GM23338 (cell line): ENCODE measurements at regions not wholly inside any gene's neighbourhood (a gene's known extent, or its start where the extent isn't known, plus 50 kb on each side); places are given as distances from the start of the nearest gene placed in this dataset.

Source experiments
- CREB1 ChIP-seq: fragments of 250-450 bp; sonication (Bioruptor Pico); IDR thresholded peaks from 2 replicates; pipeline ENCODE4 v1.5.0; 2020; ENCODE audit warnings: low read depth, mild to moderate bottlenecking, moderate library complexity
- CTCF ChIP-seq, 2 experiments: fragments of 200-600 bp in 1 of 2; sonication (generic) in 1 of 2; conservative IDR thresholded peaks; 2 replicates each; pipeline versions ENCODE4 v1.5.1 to v1.6.1; 2016 to 2017; ENCODE audit warnings: antibody characterized with exemption in 2 of 2, low read depth in 2 of 2, mild to moderate bottlenecking in 2 of 2, moderate library complexity in 1 of 2
- ETS1 ChIP-seq: IDR thresholded peaks from 2 replicates; pipeline ENCODE4 v1.6.1; 2016; ENCODE audit warnings: antibody characterized with exemption
- EZH2phosphoT487 ChIP-seq: fragments of 200-600 bp; sonication (generic); IDR thresholded peaks from one replicate; pipeline ENCODE4 v1.8.1; 2018; ENCODE audit warnings: antibody characterized with exemption; ENCODE audit not compliant: unreplicated experiment
- JUNB ChIP-seq: IDR thresholded peaks from one replicate; pipeline ENCODE4 v1.6.1; 2016; ENCODE audit warnings: antibody characterized with exemption; ENCODE audit not compliant: unreplicated experiment
- NANOG ChIP-seq: IDR thresholded peaks from 2 replicates; pipeline ENCODE4 v1.6.1; 2016; ENCODE audit warnings: antibody characterized with exemption, borderline replicate concordance
- STAT1 ChIP-seq: IDR thresholded peaks from one replicate; pipeline ENCODE4 v1.6.1; 2016; ENCODE audit warnings: antibody characterized with exemption; ENCODE audit not compliant: unreplicated experiment
- ZNF114 ChIP-seq: fragments of 250-450 bp; sonication (Bioruptor Pico); IDR thresholded peaks from 2 replicates; pipeline ENCODE4 v1.5.0; 2020; ENCODE audit warnings: mild to moderate bottlenecking, moderate library complexity
- ZNF462 ChIP-seq: fragments of 250-450 bp; sonication (Bioruptor Pico); IDR thresholded peaks from 2 replicates; pipeline ENCODE4 v1.5.0; 2020; ENCODE audit warnings: mild to moderate bottlenecking, moderate library complexity

- no peak for TF ChIP-seq ZNF462
- no peak for TF ChIP-seq ETS1
- no peak for TF ChIP-seq ZNF114
- TF ChIP-seq STAT1 = no peak
- TF ChIP-seq NANOG = no peak
- TF ChIP-seq EZH2phosphoT487 = no peak
- no peak for TF ChIP-seq CREB1
- no peak for TF ChIP-seq JUNB
- no peak for TF ChIP-seq CTCF (conservative IDR thresholded peaks at IDR 0.05; ENCODE audit: low read depth in 2 of 2)
Observed at GRCh38 chr5:82362636-82363035, 84.5 kb upstream of the RPS23 start (continued).
